HG03378 (cell line): ENCODE measurements at regions not wholly inside any gene's neighbourhood (a gene's known extent, or its start where the extent isn't known, plus 50 kb on each side); places are given as distances from the start of the nearest gene placed in this dataset.
"Not testable (repeated sequence)": the region's sequence is repeated elsewhere in the genome, so short reads cannot be mapped to it uniquely, and the experiment has no call there.

Experiments
- ATAC-seq: cut with Tn5 transposase; IDR thresholded peaks from one replicate; pipeline ENCODE4 v1.9.1; 2021; ENCODE audit warnings: mild to moderate bottlenecking, moderate library complexity; ENCODE audit not compliant: unreplicated experiment

GRCh38 chr4:116183241-116183640 is 902.1 kb downstream of the TRAM1L1 start:
- ATAC-seq, result no peak

GRCh38 chr4:116180157-116180601 is 905.2 kb downstream of the TRAM1L1 start:
- peak; percentile 54 for ATAC-seq

GRCh38 chr4:116151371-116151770 is 934.0 kb downstream of the TRAM1L1 start:
- not testable (repeated sequence) for ATAC-seq

- ATAC-seq, result no peak
Measured at GRCh38 chr4:116150152-116150551, 935.2 kb downstream of the TRAM1L1 start.

- ATAC-seq, result no peak
Measured at GRCh38 chr4:116143198-116143597, 942.2 kb downstream of the TRAM1L1 start.

GRCh38 chr4:116132946-116133345 is 952.4 kb downstream of the TRAM1L1 start:
- no peak for ATAC-seq

- no peak for ATAC-seq
Measured at GRCh38 chr4:116126794-116127193, 958.6 kb downstream of the TRAM1L1 start.

GRCh38 chr4:116122124-116122523 is 963.3 kb downstream of the TRAM1L1 start:
- ATAC-seq, result no peak

GRCh38 chr4:116118221-116118620 is 967.2 kb downstream of the TRAM1L1 start:
- no peak for ATAC-seq

- not testable (repeated sequence) for ATAC-seq
Measured at GRCh38 chr4:116112861-116113260, 972.5 kb downstream of the TRAM1L1 start.

GRCh38 chr4:116110713-116111112 is 974.7 kb downstream of the TRAM1L1 start:
- no peak for ATAC-seq

GRCh38 chr4:116108606-116109005 is 976.8 kb downstream of the TRAM1L1 start:
- ATAC-seq, result no peak

GRCh38 chr4:116101321-116101720 is 984.1 kb downstream of the TRAM1L1 start:
- ATAC-seq, result no peak

GRCh38 chr4:116099596-116099995 is 985.8 kb downstream of the TRAM1L1 start:
- no peak for ATAC-seq

- ATAC-seq, result not testable (repeated sequence)
Measured at GRCh38 chr4:116097353-116097752, 983.9 kb upstream of the NDST4 start.

- ATAC-seq, result no peak
Measured at GRCh38 chr4:116092961-116093360, 979.5 kb upstream of the NDST4 start.

GRCh38 chr4:116088771-116089170 is 975.4 kb upstream of the NDST4 start:
- ATAC-seq, result no peak

GRCh38 chr4:116082808-116083366 is 969.5 kb upstream of the NDST4 start:
- ATAC-seq, result no peak

GRCh38 chr4:116073051-116073450 is 959.6 kb upstream of the NDST4 start:
- no peak for ATAC-seq

GRCh38 chr4:116070283-116070682 is 956.9 kb upstream of the NDST4 start:
- ATAC-seq, result no peak

GRCh38 chr4:116066711-116067245 is 953.4 kb upstream of the NDST4 start:
- no peak for ATAC-seq

- ATAC-seq, result no peak
Measured at GRCh38 chr4:116064331-116064730, 950.9 kb upstream of the NDST4 start.

- no peak for ATAC-seq
Measured at GRCh38 chr4:116059361-116059760, 945.9 kb upstream of the NDST4 start.
